HepG2 (cell line): ENCODE measurements at regions not wholly inside any gene's neighbourhood (a gene's known extent, or its start where the extent isn't known, plus 50 kb on each side); places are given as distances from the start of the nearest gene placed in this dataset.

Source experiments
- ATAC-seq: fragments of 200-7000 bp; cut with Tn5 transposase; 3 replicates; pipeline ENCODE4 v1.9.1; 2020; ENCODE audit warnings: mild to moderate bottlenecking, moderate library complexity
- BruUV-seq: library from RNA; stranded (reverse); fragments of 400-500 nt; replicated peaks from 2 replicates; lab custom pipeline; 2021; lab: Mats Ljungman, UMichigan
- CTCF ChIA-PET: fragments of 300-600 bp; formaldehyde crosslinking; extraction: SDS; loops from one replicate; lab custom pipeline; 2021; ENCODE audit warnings: low total read pairs, inconsistent platforms, low intra/inter-chr PET ratio; lab: Yijun Ruan, JAX
- POLR2A ChIA-PET: fragments of 350-600 bp; sonication (Branson Sonifier 250); formaldehyde crosslinking; loops from one replicate; lab custom pipeline; 2020; ENCODE audit warnings: antibody characterized with exemption, inconsistent platforms; lab: Yijun Ruan, JAX
- DNase-seq: peaks from one replicate; pipeline ENCODE4 v3.0.0-alpha.2; 2015; ENCODE audit warnings: low spot score
- FAIRE-seq: peaks from 3 replicates; lab custom pipeline; 2011; peaks lifted over from hg19 to GRCh38; lab: Jason Lieb, UNC
- H2AFZ ChIP-seq: one replicate; pipeline ENCODE4 v1.6.1; 2011; ENCODE audit warnings: low read length, inconsistent platforms
- H3K27ac ChIP-seq: fragments of 300-600 bp; 3 replicates; pipeline ENCODE4 v1.8.0; 2011; ENCODE audit warnings: mixed run types, mild to moderate bottlenecking, mixed read lengths, low read length, inconsistent platforms; ENCODE audit not compliant: insufficient read depth; ENCODE audit errors: extremely low read length
- H3K27me3 ChIP-seq, 2 experiments: fragments of 200-600 bp in 1 of 2; 2 replicates in 1 of 2; 3 replicates in 1 of 2; pipeline versions ENCODE4 v1.6.0 to v1.8.0; 2011; ENCODE audit warnings: low read length in 2 of 2, mild to moderate bottlenecking in 2 of 2, moderate library complexity in 2 of 2, inconsistent platforms in 1 of 2; ENCODE audit not compliant: insufficient read depth in 2 of 2, control insufficient read depth in 1 of 2
- H3K36me3 ChIP-seq, 2 experiments: fragments of 200-600 bp in 1 of 2; replicated peaks in 1 of 2; 2 replicates in 1 of 2; 3 replicates in 1 of 2; pipeline versions ENCODE4 v1.5.1 to v1.8.0; 2011; ENCODE audit warnings: low read length in 2 of 2, inconsistent platforms in 1 of 2; ENCODE audit not compliant: insufficient read depth in 2 of 2, control insufficient read depth in 1 of 2
- H3K4me1 ChIP-seq: 2 replicates; pipeline ENCODE4 v1.5.1; 2012; ENCODE audit warnings: low read length, inconsistent platforms; ENCODE audit not compliant: insufficient read depth
- H3K4me2 ChIP-seq: 2 replicates; pipeline ENCODE4 v1.6.0; 2011; ENCODE audit warnings: low read depth, low read length, inconsistent platforms
- H3K4me3 ChIP-seq, 3 experiments: fragments of 200-600 bp in 1 of 3; sonication (generic), shearing (Covaris generic) in 1 of 3; replicated peaks in 1 of 3; 2 replicates each; pipeline ENCODE4 v1.5.1; 2011 to 2016; ENCODE audit warnings: low read length in 3 of 3, inconsistent platforms in 2 of 3, low read depth in 2 of 3, mild to moderate bottlenecking in 2 of 3, control low read depth in 1 of 3, mixed read lengths in 1 of 3; ENCODE audit not compliant: insufficient read depth in 1 of 3
- H3K79me2 ChIP-seq: one replicate; pipeline ENCODE4 v1.6.1; 2011; ENCODE audit warnings: low read length, inconsistent platforms; ENCODE audit not compliant: insufficient read depth
- H3K9ac ChIP-seq: 2 replicates; pipeline ENCODE4 v1.6.0; 2011; ENCODE audit warnings: mild to moderate bottlenecking, low read depth, low read length, inconsistent platforms; ENCODE audit not compliant: insufficient read depth
- H3K9me3 ChIP-seq: 2 replicates; pipeline ENCODE4 v1.5.1; 2012; ENCODE audit warnings: mild to moderate bottlenecking, low read length
- H4K20me1 ChIP-seq: 2 replicates; pipeline ENCODE4 v1.6.0; 2011; ENCODE audit warnings: inconsistent platforms, mild to moderate bottlenecking, low read length, moderate library complexity; ENCODE audit not compliant: insufficient read depth
- BRCA1 ChIP-seq: sonication (generic); formaldehyde crosslinking; IDR thresholded peaks from 2 replicates; pipeline ENCODE4 v1.4.0; 2020; ENCODE audit warnings: missing genetic modification reagents
- CREM ChIP-seq, 2 experiments: sonication (generic) in 1 of 2; formaldehyde crosslinking in 1 of 2; IDR thresholded peaks; 2 replicates each; pipeline versions ENCODE4 v1.4.0 to v1.6.1; 2016 to 2020; ENCODE audit warnings: antibody characterized with exemption in 1 of 2, mild to moderate bottlenecking in 1 of 2, missing genetic modification reagents in 1 of 2
- E2F2 ChIP-seq: sonication (generic); formaldehyde crosslinking; IDR thresholded peaks from 2 replicates; pipeline ENCODE4 v1.4.0; 2020; ENCODE audit warnings: missing genetic modification reagents, borderline replicate concordance
- ELF3 ChIP-seq: IDR thresholded peaks from 2 replicates; pipeline ENCODE4 v1.6.1; 2016; ENCODE audit warnings: missing genetic modification reagents, missing compliant biosample characterization
- GTF2F1 ChIP-seq: fragments of 150-350 bp; IDR thresholded peaks from 2 replicates; pipeline ENCODE4 v1.6.1; 2014; ENCODE audit warnings: low read length
- IRF1 ChIP-seq: sonication (generic); formaldehyde crosslinking; IDR thresholded peaks from 2 replicates; pipeline ENCODE4 v1.4.0; 2020; ENCODE audit warnings: low read depth, mild to moderate bottlenecking, missing genetic modification reagents
- MIER2 ChIP-seq: IDR thresholded peaks from 2 replicates; pipeline ENCODE4 v1.6.1; 2016; ENCODE audit warnings: missing biosample characterization, missing genetic modification reagents
- NR0B2 ChIP-seq: sonication (generic); formaldehyde crosslinking; IDR thresholded peaks from 2 replicates; pipeline ENCODE4 v1.4.0; 2020; ENCODE audit warnings: mild to moderate bottlenecking, missing genetic modification reagents
- SALL1 ChIP-seq: sonication (generic); formaldehyde crosslinking; IDR thresholded peaks from 2 replicates; pipeline ENCODE4 v1.8.0; 2022; ENCODE audit warnings: mild to moderate bottlenecking, missing genetic modification reagents
- SMC3 ChIP-seq: IDR thresholded peaks from 2 replicates; pipeline ENCODE4 v1.6.1; 2011; ENCODE audit warnings: low read length, improper control_type of control experiment
- TCF12 ChIP-seq, 2 experiments: fragments of 450-650 bp in 1 of 2; sonication (generic) in 1 of 2; formaldehyde crosslinking in 1 of 2; IDR thresholded peaks; 2 replicates each; pipeline versions ENCODE4 v1.6.1 to v1.8.0; 2017 to 2022; ENCODE audit warnings: antibody characterized with exemption in 1 of 2, mild to moderate bottlenecking in 1 of 2, missing genetic modification reagents in 1 of 2, moderate library complexity in 1 of 2
- ZC3H4 ChIP-seq: sonication (generic); formaldehyde crosslinking; IDR thresholded peaks from 2 replicates; pipeline ENCODE4 v1.4.0; 2020; ENCODE audit warnings: missing genetic modification reagents, borderline replicate concordance
- ZNF256 ChIP-seq: sonication (generic); formaldehyde crosslinking; conservative IDR thresholded peaks from 2 replicates; pipeline ENCODE4 v1.4.0; 2020; ENCODE audit warnings: missing genetic modification reagents
- ZNF552 ChIP-seq: sonication (generic); formaldehyde crosslinking; IDR thresholded peaks from 2 replicates; pipeline ENCODE4 v1.9.0; 2022; ENCODE audit warnings: missing genetic modification reagents, mild to moderate bottlenecking, borderline replicate concordance
- ZNF564 ChIP-seq: sonication (generic); formaldehyde crosslinking; IDR thresholded peaks from 2 replicates; pipeline ENCODE4 v1.8.1; 2023; ENCODE audit warnings: mild to moderate bottlenecking, missing genetic modification reagents
- ZNF800 ChIP-seq: sonication (generic); formaldehyde crosslinking; IDR thresholded peaks from 2 replicates; pipeline ENCODE4 v1.4.0; 2020; ENCODE audit warnings: missing genetic modification reagents
- WGBS: methylation state at CpG from one replicate; pipeline ENCODE4 v1.1.6; 2017; ENCODE audit warnings: low lambda C conversion rate; 5-methylcytosine and 5-hydroxymethylcytosine counted together
- in situ Hi-C: cut with HindIII; loops from 2 replicates; pipeline ENCODE4 v1.10.0; 2017; ENCODE audit warnings: low pct_unique_long_range_greater_than_20kb; ENCODE audit not compliant: extremely low pct_ligation_motif_present
- intact Hi-C: fragments of 100-400 bp; cut with micrococcal nuclease; formaldehyde crosslinking; loops from one replicate; pipeline ENCODE4 v1.10.0; 2022; ENCODE audit not compliant: unreplicated experiment

- WGBS: 13% methylated on average over 7 of the region's 7 CpGs
- Histone ChIP-seq H3K27ac (no peak overlapping the region), H3K4me3 (no peak overlapping the region), H3K4me2 (no peak overlapping the region), H3K79me2 (no peaks in the 10 kb centered on the region), H3K9ac (no peak overlapping the region), H3K36me3 (no peaks in the 10 kb centered on the region), H2AFZ (no peak overlapping the region), H4K20me1 (no peaks in the 10 kb centered on the region), H3K9me3 (no peaks in the 10 kb centered on the region), H3K27me3 (no peaks in the 10 kb centered on the region), H3K4me1 (no peaks in the 10 kb centered on the region)
- CTCF ChIA-PET: no interaction called here
- in situ Hi-C loops (no loop called here), intact Hi-C loops (no loop called here)
- TF ChIP-seq ZNF564: no peak
- no TSS peak for BruUV-seq
- ATAC-seq: no peak
- FAIRE-seq: no peak
- POLR2A ChIA-PET: no interaction called here
- DNase-seq: no peak
Observed at GRCh38 chr3:182261041-182261440, 532.3 kb upstream of the ATP11B start.

GRCh38 chr3:182268711-182269110, 524.6 kb upstream of the ATP11B start:
- H3K36me3 ChIP-seq: no peaks in the 10 kb centered on the region
- no TSS peak for BruUV-seq
- in situ Hi-C loops (no loop called here), intact Hi-C loops (no loop called here)
- no peaks in the 10 kb centered on the region for H3K79me2 ChIP-seq
- FAIRE-seq (no peak), DNase-seq (no peak), ATAC-seq (no peak)
- no peaks in the 10 kb centered on the region; a peak in 2 of 5 replicates for H3K27me3 ChIP-seq
- H3K4me1 ChIP-seq: no peaks in the 10 kb centered on the region
- ChIA-PET POLR2A (no interaction called here), CTCF (no interaction called here)
- no peak overlapping the region for H3K9ac ChIP-seq
- H4K20me1 ChIP-seq: no peaks in the 10 kb centered on the region
- H3K4me3 ChIP-seq: no peak overlapping the region
- 4% methylated on average over 3 of the region's 4 CpGs for WGBS
- no peak overlapping the region for H2AFZ ChIP-seq
- no peak overlapping the region for H3K4me2 ChIP-seq
- H3K27ac ChIP-seq: no peak overlapping the region
- H3K9me3 ChIP-seq: no peaks in the 10 kb centered on the region
- no peak for TF ChIP-seq NR0B2 (CRISPR knock-in tag)
- TF ChIP-seq SMC3: no peak
- TF ChIP-seq MIER2 (CRISPR knock-in tag): no peak
- no peak for TF ChIP-seq E2F2 (CRISPR knock-in tag)
- no peak for TF ChIP-seq TCF12 (IDR thresholded peaks at IDR 0.05)
- no peak for TF ChIP-seq TCF12 (CRISPR knock-in tag; IDR thresholded peaks at IDR 0.05)
- no peak for TF ChIP-seq ZNF800 (CRISPR knock-in tag)
- TF ChIP-seq ELF3 (CRISPR knock-in tag): no peak
- no peak for TF ChIP-seq ZC3H4 (CRISPR knock-in tag)
- TF ChIP-seq CREM (IDR thresholded peaks at IDR 0.05): no peak
- no peak for TF ChIP-seq CREM (CRISPR knock-in tag; IDR thresholded peaks at IDR 0.05)
- TF ChIP-seq SALL1 (CRISPR knock-in tag): no peak
- TF ChIP-seq IRF1 (CRISPR knock-in tag): no peak
- no peak for TF ChIP-seq ZNF552 (CRISPR knock-in tag)
- TF ChIP-seq ZNF256 (CRISPR knock-in tag): no peak
- TF ChIP-seq BRCA1 (CRISPR knock-in tag): no peak
- TF ChIP-seq GTF2F1: no peak
